CD4-positive, alpha-beta T cell treated with Interleukin-17A for 4 hours (primary cell): ENCODE measurements at regions not wholly inside any gene's neighbourhood (a gene's known extent, or its start where the extent isn't known, plus 50 kb on each side); places are given as distances from the start of the nearest gene placed in this dataset.
A peak's percentile ranks its signal among the peaks of the same experiment; 100 is the strongest.
"Not testable (repeated sequence)": the region's sequence is repeated elsewhere in the genome, so short reads cannot be mapped to it uniquely, and the experiment has no call there.

Source experiments
- DNase-seq: peaks from one replicate; pipeline ENCODE4 v3.0.0-alpha.2; 2020; ENCODE audit warnings: mixed read lengths

DNA sequence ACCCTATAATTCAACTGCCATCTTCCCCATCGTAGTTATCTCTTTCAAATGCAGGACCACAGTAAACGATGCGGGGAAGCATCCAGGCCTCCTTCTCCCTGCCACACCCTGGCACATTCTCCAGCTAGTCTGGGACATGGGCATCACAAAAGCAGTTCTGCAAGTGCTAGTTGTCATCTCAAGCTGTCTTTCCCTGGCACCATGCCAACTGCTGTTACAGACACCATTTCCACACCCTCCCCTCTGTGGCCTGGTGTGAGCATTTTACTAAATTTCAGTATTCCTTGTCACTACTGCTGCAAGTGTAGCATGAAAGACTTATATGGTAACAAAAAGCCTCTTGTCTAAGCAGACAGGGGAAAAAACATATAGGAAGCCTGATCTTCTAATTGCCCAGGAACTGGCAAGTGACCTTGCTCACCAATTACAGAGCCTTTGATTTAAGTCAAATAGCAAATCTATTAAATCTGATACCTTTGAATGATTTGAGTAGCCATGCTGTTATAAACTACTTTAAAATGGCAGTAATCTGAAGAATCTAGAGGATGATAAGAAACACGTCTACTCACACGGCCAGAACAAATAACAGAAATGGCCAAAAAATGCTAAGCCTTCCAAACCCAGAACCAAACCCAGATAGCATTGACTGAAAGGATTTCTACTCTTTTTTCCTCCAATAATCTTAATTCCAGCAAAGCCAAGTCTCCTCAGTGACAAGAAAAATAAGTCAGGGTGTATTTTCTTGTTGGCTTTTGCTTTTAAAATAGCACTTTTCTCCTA lies 179.0 kb downstream of the NUFIP1 start:
- DNase-seq, result peak; percentile 8

GRCh38 chr13:44809190-44809589 lies 180.1 kb downstream of the NUFIP1 start:
- DNase-seq, result no peak

DNA sequence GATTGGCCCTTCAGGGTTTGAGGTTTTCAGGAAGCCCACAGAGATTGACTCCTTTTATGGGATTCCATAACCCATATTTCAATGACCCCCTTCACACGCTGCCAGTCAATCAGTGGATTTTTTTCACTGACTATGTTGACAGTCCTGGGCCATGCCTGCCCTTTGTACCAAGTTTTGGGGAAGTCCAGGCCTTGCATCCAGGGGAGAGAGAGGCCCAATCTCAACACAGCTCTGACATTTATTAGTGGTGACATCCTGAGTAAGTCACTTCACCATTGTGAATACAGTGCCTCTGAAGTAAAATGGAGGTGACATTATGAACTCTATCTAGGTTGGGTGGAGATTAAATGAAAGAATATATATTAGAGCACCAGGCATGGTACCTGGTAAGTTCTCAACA lies 181.1 kb downstream of the NUFIP1 start:
- no peak for DNase-seq

DNA sequence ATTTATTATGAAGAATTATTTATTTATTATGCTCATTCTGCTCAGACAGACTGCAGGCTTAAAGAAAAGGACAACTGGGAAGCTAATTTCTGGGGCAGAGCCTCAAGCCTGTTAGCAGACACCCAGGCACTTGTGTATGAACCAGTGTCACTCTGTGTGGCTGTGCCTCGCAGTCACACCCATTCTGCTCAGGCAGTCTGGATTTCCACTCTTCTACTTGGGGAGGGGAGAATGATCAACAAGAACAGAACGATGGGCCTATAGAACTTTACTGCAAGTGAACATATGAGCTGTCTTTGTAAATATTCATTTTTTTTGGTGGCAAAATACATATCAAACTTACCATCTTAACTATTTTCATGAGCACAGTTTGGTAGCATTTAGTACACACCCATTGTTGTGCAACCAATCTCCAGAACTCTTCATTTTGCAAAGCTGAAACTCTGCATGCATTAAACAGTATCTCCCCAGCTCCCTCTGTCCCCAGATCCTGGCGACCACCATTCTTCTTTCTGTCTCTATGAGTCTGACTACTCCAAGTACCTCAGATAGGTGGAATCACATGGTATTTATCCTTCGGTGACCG lies 181.7 kb downstream of the NUFIP1 start:
- no peak for DNase-seq

DNA sequence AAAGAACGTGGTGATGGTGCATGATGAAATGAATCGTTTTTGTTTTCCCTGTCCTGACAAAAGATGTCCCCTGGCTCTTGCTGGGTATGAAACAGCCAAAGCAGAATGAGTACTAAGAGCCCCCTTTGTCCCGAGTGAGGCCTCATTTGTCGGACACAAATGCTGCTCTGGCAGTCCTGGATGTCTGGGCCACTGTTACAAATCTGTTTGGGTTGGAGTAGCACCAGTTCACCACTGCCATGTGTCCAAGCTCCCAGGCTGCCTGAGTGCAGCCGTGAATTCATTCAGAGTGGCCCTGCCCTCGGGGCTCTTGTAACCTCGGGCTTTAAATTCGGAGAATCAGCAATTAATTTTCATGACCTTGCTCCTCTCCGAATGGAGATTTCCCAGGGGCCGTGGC lies 182.4 kb downstream of the NUFIP1 start:
- no peak for DNase-seq

DNA sequence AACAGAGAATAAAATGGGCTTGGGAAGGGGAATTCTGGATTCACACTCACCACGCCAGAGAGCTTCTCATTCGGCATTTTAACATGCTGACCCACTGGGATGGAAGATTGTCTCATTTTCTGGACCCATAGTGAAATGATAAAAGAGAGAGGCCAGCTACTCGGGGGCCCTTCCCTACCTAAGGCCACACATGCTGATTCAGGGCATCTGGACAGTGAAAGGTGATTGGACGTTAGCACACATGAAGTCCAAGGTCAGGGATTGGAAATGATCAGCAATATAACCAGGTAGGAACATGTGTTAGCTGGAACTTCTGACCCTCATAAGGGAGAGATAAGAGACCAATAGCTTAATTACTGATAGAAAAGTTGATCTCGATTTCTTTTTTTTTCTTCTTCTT lies 183.7 kb downstream of the NUFIP1 start:
- no peak for DNase-seq

GRCh38 chr13:44803390-44803789 lies 185.9 kb downstream of the NUFIP1 start:
- DNase-seq, result no peak

DNA sequence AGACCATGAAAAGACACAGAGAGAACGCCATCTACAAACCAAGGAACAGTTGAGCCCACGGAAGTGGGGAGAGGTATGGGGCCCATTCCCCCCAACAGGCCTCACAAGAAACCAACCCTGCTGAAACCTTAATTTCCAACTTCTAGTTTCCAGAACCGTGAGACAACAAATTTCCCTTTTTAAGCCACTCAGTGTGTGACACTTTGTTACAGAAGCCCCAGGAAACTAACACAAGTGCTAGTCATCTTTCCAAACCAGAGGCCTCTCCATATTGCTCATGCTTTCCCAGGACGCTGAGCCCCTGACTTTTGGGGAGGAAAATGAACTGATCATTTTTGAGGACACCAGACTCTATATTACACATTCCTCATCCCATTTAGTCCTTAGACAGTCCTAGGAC lies 186.8 kb downstream of the NUFIP1 start:
- DNase-seq, result no peak

DNA sequence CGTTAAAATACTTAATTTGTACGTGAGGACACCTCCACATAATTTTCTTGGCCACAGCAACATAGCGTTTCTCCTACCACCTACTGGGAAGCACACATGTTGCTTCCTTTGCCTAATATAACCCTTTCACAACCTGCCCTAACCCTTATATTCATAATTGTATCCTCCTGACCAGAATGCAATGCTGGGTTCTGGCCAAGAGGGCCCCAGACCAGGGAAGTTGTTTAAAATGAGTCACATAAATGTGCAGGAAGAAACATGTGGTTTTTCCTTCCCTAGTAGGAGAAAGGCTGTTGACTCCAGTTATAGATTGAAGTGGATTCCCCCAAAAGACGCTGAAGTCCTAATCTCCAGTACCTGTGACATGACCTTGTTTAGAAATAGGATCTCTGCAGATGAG lies 187.3 kb downstream of the NUFIP1 start:
- no peak for DNase-seq

- no peak for DNase-seq
Measured at GRCh38 chr13:44800626-44801025, 188.6 kb downstream of the NUFIP1 start.

DNA sequence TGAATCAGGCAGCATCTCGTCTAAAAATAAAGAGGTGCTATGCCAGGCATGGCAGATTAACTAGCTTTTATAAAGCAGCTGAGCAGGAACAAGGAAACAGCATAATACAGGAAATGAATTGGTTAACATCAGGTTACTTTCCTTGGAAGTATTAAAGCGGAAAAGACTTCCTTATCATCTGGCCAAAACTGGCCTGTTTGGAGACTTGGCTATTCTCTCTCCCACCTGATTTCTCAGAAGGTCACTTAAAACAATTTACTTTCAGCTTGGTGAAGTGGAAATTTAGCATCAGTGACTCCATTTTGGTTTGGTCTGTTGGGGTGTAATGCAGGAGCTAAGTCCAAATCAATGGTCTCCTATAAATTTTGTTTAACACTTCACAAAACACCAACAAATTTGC lies 191.6 kb downstream of the NUFIP1 start:
- no peak for DNase-seq

- no peak for DNase-seq
Measured at GRCh38 chr13:44796597-44797490, 192.4 kb downstream of the NUFIP1 start.

DNA sequence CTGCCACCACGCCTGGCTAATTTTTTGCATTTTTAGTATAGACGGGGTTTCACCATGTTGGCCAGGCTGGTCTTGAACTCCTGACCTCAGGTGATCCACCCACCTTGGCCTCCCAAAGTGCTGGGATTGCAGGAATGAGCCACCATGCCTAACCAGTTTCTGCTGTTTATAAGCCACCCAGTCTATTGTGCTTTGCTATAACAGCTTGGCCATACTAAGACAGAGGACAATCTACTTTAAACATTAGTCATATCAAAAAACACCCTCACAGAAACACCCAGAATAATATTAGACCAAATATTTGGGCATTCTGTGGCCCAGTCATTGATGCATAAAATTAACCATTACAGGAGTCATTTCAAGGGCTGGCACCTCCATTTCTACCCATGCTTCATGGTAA lies 193.2 kb downstream of the NUFIP1 start:
- not testable (repeated sequence) for DNase-seq

- no peak for DNase-seq
Measured at GRCh38 chr13:44795176-44795575, 194.1 kb downstream of the NUFIP1 start.

DNA sequence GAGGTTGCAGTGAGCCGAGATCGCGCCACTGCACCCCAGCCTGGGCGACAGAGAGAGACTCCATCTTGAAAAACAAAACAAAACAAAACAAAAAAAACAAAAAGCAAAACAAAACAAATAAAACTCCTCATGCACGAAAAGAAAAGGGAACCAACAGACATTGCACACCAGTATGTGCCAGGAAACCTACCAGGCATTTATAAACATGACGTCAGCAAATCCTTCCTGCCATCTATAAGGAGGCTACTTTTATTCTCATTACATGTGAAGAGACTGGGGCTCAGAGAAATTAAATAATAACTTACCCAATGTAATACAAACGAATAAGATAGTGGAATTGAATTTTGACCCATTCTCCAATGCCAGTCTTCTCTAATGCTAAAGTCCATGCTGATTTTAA lies 197.2 kb downstream of the NUFIP1 start:
- DNase-seq, result no peak

GRCh38 chr13:44790289-44790688 lies 199.0 kb downstream of the NUFIP1 start:
- no peak for DNase-seq

GRCh38 chr13:44787617-44788016 lies 201.7 kb downstream of the NUFIP1 start:
- no peak for DNase-seq

DNA sequence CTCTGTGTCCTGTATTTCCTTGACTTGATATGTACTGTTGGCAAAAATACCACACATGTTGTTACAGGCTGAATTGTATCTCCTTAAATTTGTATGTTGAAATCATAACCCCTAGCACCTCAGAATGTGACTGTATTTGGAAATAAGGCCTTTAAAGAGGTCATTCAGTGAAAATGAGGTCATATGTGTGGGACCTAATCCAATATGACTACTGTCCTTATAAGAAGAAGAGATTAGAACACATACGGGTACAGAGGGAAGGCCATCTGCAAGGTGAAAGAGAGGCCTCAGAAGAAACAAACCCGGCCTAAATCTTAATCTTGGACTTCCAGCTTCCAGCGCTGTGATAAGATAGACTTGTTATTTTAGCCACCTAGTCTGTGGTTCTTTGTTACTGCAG lies 202.5 kb downstream of the NUFIP1 start:
- DNase-seq, result no peak

DNA sequence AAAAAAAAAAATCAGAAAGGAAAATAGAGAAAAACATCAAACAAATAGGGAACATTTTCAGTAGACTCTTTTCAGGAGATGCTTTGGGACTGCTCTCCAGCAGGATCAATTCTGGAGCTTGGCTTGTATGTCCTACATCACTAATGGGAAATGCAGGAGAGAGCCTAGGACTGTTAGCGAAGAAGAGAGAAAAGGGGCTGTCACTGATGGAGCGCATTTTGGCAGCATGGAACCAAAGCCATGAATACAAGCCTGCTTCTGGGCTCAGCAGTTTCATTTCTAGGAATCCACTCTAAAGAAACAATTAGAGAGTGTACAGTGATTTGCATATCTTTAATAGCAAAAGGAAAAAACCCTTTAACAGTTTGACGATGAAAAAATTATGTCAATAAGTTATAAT lies 203.9 kb downstream of the NUFIP1 start:
- no peak for DNase-seq

GRCh38 chr13:44784708-44785080 lies 204.6 kb downstream of the NUFIP1 start:
- DNase-seq, result no peak

- no peak for DNase-seq
Measured at GRCh38 chr13:44783994-44784707, 205.1 kb downstream of the NUFIP1 start.

GRCh38 chr13:44780591-44781280 lies 204.6 kb upstream of the TSC22D1 start:
- no peak for DNase-seq
